GM18868 (cell line): ENCODE measurements at regions not wholly inside any gene's neighbourhood (a gene's known extent, or its start where the extent isn't known, plus 50 kb on each side); places are given as distances from the start of the nearest gene placed in this dataset.

ENCODE experiments used
- ATAC-seq: cut with Tn5 transposase; IDR thresholded peaks from one replicate; pipeline ENCODE4 v1.9.1; 2021; ENCODE audit warnings: mild to moderate bottlenecking, moderate library complexity; ENCODE audit not compliant: unreplicated experiment

GRCh38 chr7:35355199-35355598 lies 101.3 kb upstream of the TBX20 start:
- ATAC-seq = no peak

GRCh38 chr7:35353481-35353880 lies 99.6 kb upstream of the TBX20 start:
- ATAC-seq = no peak

GRCh38 chr7:35351466-35351865 lies 97.6 kb upstream of the TBX20 start:
- no peak for ATAC-seq

- no peak for ATAC-seq
Measured at GRCh38 chr7:35348611-35349400, 94.9 kb upstream of the TBX20 start.

GRCh38 chr7:35342786-35343185 lies 88.9 kb upstream of the TBX20 start:
- ATAC-seq = no peak

GRCh38 chr7:35339811-35340210 lies 85.9 kb upstream of the TBX20 start:
- ATAC-seq = no peak

GRCh38 chr7:35336444-35336843 lies 82.5 kb upstream of the TBX20 start:
- no peak for ATAC-seq

- no peak for ATAC-seq
Measured at GRCh38 chr7:35334506-35334905, 80.6 kb upstream of the TBX20 start.

GRCh38 chr7:35333265-35333664 lies 79.4 kb upstream of the TBX20 start:
- no peak for ATAC-seq

- no peak for ATAC-seq
Measured at GRCh38 chr7:35331730-35332678, 78.1 kb upstream of the TBX20 start.

- no peak for ATAC-seq
Measured at GRCh38 chr7:35329026-35329425, 75.1 kb upstream of the TBX20 start.

GRCh38 chr7:35319606-35320005 lies 65.7 kb upstream of the TBX20 start:
- ATAC-seq = no peak

- ATAC-seq = no peak
Measured at GRCh38 chr7:35316549-35316948, 62.6 kb upstream of the TBX20 start.

- no peak for ATAC-seq
Measured at GRCh38 chr7:35315517-35315916, 61.6 kb upstream of the TBX20 start.

GRCh38 chr7:35314354-35314753 lies 60.5 kb upstream of the TBX20 start:
- no peak for ATAC-seq

- no peak for ATAC-seq
Measured at GRCh38 chr7:35313575-35313974, 59.7 kb upstream of the TBX20 start.
